Prostate gland (tissue), 2 donors: ENCODE measurements at regions not wholly inside any gene's neighbourhood (a gene's known extent, or its start where the extent isn't known, plus 50 kb on each side); places are given as distances from the start of the nearest gene placed in this dataset.

ENCODE experiments used
- POLR2A ChIP-seq: fragments of 450-650 bp; IDR thresholded peaks from one replicate; pipeline ENCODE4 v1.6.1; 2016; ENCODE audit warnings: antibody characterized with exemption, mild to moderate bottlenecking
- TF ChIP-seq, protein P1 (sequence below), 4 experiments: fragments of 200-600 bp in 2 of 4; fragments of 450-650 bp in 2 of 4; sonication (generic) in 2 of 4; IDR thresholded peaks; 1 replicate in 3 of 4; 2 replicates in 1 of 4; pipeline ENCODE4 v1.5.1; 2016 to 2019; ENCODE audit warnings: antibody characterized with exemption in 4 of 4, mild to moderate bottlenecking in 2 of 4, moderate library complexity in 2 of 4

- TF ChIP-seq, protein P1, sequence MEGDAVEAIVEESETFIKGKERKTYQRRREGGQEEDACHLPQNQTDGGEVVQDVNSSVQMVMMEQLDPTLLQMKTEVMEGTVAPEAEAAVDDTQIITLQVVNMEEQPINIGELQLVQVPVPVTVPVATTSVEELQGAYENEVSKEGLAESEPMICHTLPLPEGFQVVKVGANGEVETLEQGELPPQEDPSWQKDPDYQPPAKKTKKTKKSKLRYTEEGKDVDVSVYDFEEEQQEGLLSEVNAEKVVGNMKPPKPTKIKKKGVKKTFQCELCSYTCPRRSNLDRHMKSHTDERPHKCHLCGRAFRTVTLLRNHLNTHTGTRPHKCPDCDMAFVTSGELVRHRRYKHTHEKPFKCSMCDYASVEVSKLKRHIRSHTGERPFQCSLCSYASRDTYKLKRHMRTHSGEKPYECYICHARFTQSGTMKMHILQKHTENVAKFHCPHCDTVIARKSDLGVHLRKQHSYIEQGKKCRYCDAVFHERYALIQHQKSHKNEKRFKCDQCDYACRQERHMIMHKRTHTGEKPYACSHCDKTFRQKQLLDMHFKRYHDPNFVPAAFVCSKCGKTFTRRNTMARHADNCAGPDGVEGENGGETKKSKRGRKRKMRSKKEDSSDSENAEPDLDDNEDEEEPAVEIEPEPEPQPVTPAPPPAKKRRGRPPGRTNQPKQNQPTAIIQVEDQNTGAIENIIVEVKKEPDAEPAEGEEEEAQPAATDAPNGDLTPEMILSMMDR (IDR thresholded peaks at IDR 0.05), result no peak
- no peak for TF ChIP-seq POLR2A
Observed at GRCh38 chr4:171279131-171279530, 534.1 kb upstream of the GALNTL6 start.
